ENCODE measurements at regions not wholly inside any gene's neighbourhood (a gene's known extent, or its start where the extent isn't known, plus 50 kb on each side); places are given as distances from the start of the nearest gene placed in this dataset.

- Histone ChIP-seq H3K4me1 (ENCODE audit: insufficient read depth, low read length) (no peaks in the 10 kb centered on the region), H3K79me2 (ENCODE audit: insufficient read depth, low read length) (no peaks in the 10 kb centered on the region), H3K9ac (ENCODE audit: low read length) (no peak overlapping the region), H3K36me3 (ENCODE audit: insufficient read depth, low read length) (no peaks in the 10 kb centered on the region), H3K27ac (ENCODE audit: low read depth, low read length) (no peak overlapping the region), H2AFZ (ENCODE audit: low read depth, low read length) (no peak overlapping the region), H3K4me3 (ENCODE audit: insufficient read depth, low read depth, low read length) (no peak overlapping the region), H3K27me3 (ENCODE audit: insufficient read depth, low read length) (no peaks in the 10 kb centered on the region), H4K20me1 (ENCODE audit: insufficient read depth, low read length) (no peaks in the 10 kb centered on the region), H3K4me2 (ENCODE audit: low read length) (no peak overlapping the region), H3K9me3 (ENCODE audit: insufficient read depth, low read depth, low read length) (no peaks in the 10 kb centered on the region)
- no peaks in the 10 kb centered on the region for H3K4me1 Mint-ChIP-seq (ENCODE audit: low read depth, unreplicated experiment)
- no peaks in the 10 kb centered on the region for H3K36me3 Mint-ChIP-seq (ENCODE audit: low read depth, unreplicated experiment)
- no peak overlapping the region for H3K4me3 Mint-ChIP-seq (ENCODE audit: unreplicated experiment)
- TF ChIP-seq EZH2 (IDR thresholded peaks at IDR 0.05; ENCODE audit: insufficient read depth, low read length) (no peak), CTCF (IDR thresholded peaks at IDR 0.05; ENCODE audit: insufficient read depth, low read depth, low read length) (no peak)
- H3K27me3 Mint-ChIP-seq (ENCODE audit: low read depth, unreplicated experiment), result no peaks in the 10 kb centered on the region
- FAIRE-seq (no peak), DNase-seq (ENCODE audit: low read depth) (no peak)
- peaks cover 5% of the 10 kb centered on the region for H3K9me3 Mint-ChIP-seq (ENCODE audit: unreplicated experiment)
- no peak overlapping the region for H3K27ac Mint-ChIP-seq (ENCODE audit: unreplicated experiment)
Observed at GRCh38 chr4:79078339-79078738, 139.1 kb upstream of the PAQR3 start.

DNA sequence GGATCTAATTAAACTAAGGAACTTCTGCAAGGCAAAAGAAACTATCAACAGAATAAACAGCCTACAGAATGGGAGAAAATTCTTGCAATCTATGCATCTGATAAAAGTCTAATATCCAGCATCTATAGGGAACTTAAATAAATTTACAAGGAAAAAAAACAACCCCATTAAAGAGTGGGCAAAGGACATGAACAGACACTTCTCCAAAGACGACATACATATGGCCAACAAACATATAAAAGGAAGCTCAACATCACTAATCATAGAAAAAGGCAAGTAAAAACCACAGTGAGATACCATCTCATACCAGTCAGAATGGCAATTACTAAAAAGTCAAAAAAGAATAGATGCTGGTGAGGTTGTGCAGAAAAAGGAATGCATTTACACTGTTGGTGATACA, 134.8 kb upstream of the PAQR3 start:
- no peak overlapping the region for H3K27ac Mint-ChIP-seq (ENCODE audit: unreplicated experiment)
- H3K36me3 Mint-ChIP-seq (ENCODE audit: low read depth, unreplicated experiment), result no peaks in the 10 kb centered on the region
- Histone ChIP-seq H3K9me3 (ENCODE audit: insufficient read depth, low read depth, low read length) (no peaks in the 10 kb centered on the region), H3K4me3 (ENCODE audit: insufficient read depth, low read depth, low read length) (no peak overlapping the region), H3K79me2 (ENCODE audit: insufficient read depth, low read length) (no peaks in the 10 kb centered on the region), H3K4me2 (ENCODE audit: low read length) (no peak overlapping the region), H3K9ac (ENCODE audit: low read length) (no peak overlapping the region), H4K20me1 (ENCODE audit: insufficient read depth, low read length) (no peaks in the 10 kb centered on the region), H3K36me3 (ENCODE audit: insufficient read depth, low read length) (no peaks in the 10 kb centered on the region), H3K27me3 (ENCODE audit: insufficient read depth, low read length) (no peaks in the 10 kb centered on the region), H3K27ac (ENCODE audit: low read depth, low read length) (no peak overlapping the region), H3K4me1 (ENCODE audit: insufficient read depth, low read length) (no peaks in the 10 kb centered on the region), H2AFZ (ENCODE audit: low read depth, low read length) (no peak overlapping the region)
- no peak for DNase-seq (ENCODE audit: low read depth)
- FAIRE-seq, result no peak
- TF ChIP-seq EZH2 (IDR thresholded peaks at IDR 0.05; ENCODE audit: insufficient read depth, low read length), result no peak
- TF ChIP-seq CTCF (IDR thresholded peaks at IDR 0.05; ENCODE audit: insufficient read depth, low read depth, low read length), result no peak
- H3K9me3 Mint-ChIP-seq (ENCODE audit: unreplicated experiment), result peaks cover 9% of the 10 kb centered on the region
- H3K4me3 Mint-ChIP-seq (ENCODE audit: unreplicated experiment), result no peak overlapping the region
- no peaks in the 10 kb centered on the region for H3K4me1 Mint-ChIP-seq (ENCODE audit: low read depth, unreplicated experiment)
- no peaks in the 10 kb centered on the region for H3K27me3 Mint-ChIP-seq (ENCODE audit: low read depth, unreplicated experiment)

- no peaks in the 10 kb centered on the region for H4K20me1 ChIP-seq (ENCODE audit: insufficient read depth, low read length)
- DNase-seq (ENCODE audit: low read depth) (no peak), FAIRE-seq (no peak)
- no peak overlapping the region for H3K4me3 Mint-ChIP-seq (ENCODE audit: unreplicated experiment)
- H3K27me3 Mint-ChIP-seq (ENCODE audit: low read depth, unreplicated experiment), result no peaks in the 10 kb centered on the region
- H2AFZ ChIP-seq (ENCODE audit: low read depth, low read length), result no peak overlapping the region
- no peaks in the 10 kb centered on the region for H3K79me2 ChIP-seq (ENCODE audit: insufficient read depth, low read length)
- no peak overlapping the region for H3K4me3 ChIP-seq (ENCODE audit: insufficient read depth, low read depth, low read length)
- no peaks in the 10 kb centered on the region for H3K27me3 ChIP-seq (ENCODE audit: insufficient read depth, low read length)
- H3K9ac ChIP-seq (ENCODE audit: low read length), result no peak overlapping the region
- no peaks in the 10 kb centered on the region for H3K4me1 Mint-ChIP-seq (ENCODE audit: low read depth, unreplicated experiment)
- H3K9me3 ChIP-seq (ENCODE audit: insufficient read depth, low read depth, low read length), result no peaks in the 10 kb centered on the region
- no peak overlapping the region for H3K4me2 ChIP-seq (ENCODE audit: low read length)
- H3K27ac Mint-ChIP-seq (ENCODE audit: unreplicated experiment), result no peak overlapping the region
- H3K36me3 Mint-ChIP-seq (ENCODE audit: low read depth, unreplicated experiment), result no peaks in the 10 kb centered on the region
- H3K36me3 ChIP-seq (ENCODE audit: insufficient read depth, low read length), result no peaks in the 10 kb centered on the region
- H3K4me1 ChIP-seq (ENCODE audit: insufficient read depth, low read length), result no peaks in the 10 kb centered on the region
- peaks cover 9% of the 10 kb centered on the region for H3K9me3 Mint-ChIP-seq (ENCODE audit: unreplicated experiment)
- no peak for TF ChIP-seq CTCF (IDR thresholded peaks at IDR 0.05; ENCODE audit: insufficient read depth, low read depth, low read length)
- no peak for TF ChIP-seq EZH2 (IDR thresholded peaks at IDR 0.05; ENCODE audit: insufficient read depth, low read length)
- no peak overlapping the region for H3K27ac ChIP-seq (ENCODE audit: low read depth, low read length)
Observed at GRCh38 chr4:79073471-79073870, 134.2 kb upstream of the PAQR3 start.

Data from astrocyte (in vitro differentiated cells and primary cell).